GM21447 (cell line): ENCODE measurements at regions not wholly inside any gene's neighbourhood (a gene's known extent, or its start where the extent isn't known, plus 50 kb on each side); places are given as distances from the start of the nearest gene placed in this dataset.

Experiments
- ATAC-seq: cut with Tn5 transposase; IDR thresholded peaks from one replicate; pipeline ENCODE4 v1.9.1; 2021; ENCODE audit not compliant: unreplicated experiment

DNA sequence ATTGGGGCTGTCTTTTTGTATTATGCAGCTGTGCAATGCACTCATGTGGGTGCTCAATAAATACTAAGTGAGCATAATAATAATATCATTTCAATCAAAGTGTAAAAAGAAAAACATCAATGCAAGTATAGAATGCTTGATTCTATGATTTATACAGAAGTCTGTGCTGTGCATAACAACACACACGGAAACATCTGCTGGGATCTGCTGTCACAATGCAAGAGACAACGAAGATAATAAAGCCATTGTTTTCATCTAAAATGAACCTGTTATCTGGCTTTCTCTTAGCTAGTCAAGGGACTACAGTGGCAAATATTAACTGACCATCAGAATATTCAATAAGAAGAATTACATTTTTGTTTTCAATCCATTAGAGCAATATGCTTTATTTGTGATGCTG is 1156.9 kb upstream of the MAP3K7 start:
- no peak for ATAC-seq

DNA sequence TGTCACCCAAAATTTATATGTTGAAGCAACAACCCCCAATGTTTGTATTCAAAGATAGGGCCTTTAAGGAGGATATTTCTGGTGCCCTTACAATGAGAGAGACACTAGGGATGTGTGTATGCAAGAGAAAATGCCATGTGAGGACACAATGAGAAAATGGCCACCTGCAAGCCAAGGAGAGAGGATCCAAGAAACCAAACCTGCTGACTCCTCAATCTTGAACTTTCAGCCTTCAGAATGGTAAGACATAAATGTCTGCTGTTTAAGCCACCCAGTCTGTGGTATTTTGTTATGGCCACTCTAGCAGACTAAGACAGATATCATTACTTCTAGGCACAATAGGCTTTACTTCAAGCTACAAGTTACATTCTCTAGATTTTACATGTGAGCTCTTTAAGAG is 1145.1 kb upstream of the MAP3K7 start:
- ATAC-seq = no peak

DNA sequence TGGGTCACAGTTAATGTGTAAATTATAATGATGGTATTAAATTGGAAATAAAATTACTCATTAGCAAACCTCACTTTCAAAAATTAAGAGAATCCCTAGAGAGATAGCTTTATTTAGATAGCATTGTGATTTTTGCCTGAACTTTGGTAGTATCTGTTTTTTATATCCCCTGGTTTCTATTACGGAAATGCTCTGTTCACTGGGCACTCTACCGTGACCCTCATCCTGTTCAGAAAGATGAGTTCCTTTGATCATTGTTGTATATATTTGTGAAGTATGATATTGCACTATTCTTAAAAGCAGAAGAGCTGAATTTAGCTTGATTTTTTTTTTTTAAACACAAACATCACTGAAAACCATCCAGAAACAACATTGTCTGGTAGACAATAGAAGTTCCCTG is 1143.8 kb upstream of the MAP3K7 start:
- ATAC-seq = no peak

DNA sequence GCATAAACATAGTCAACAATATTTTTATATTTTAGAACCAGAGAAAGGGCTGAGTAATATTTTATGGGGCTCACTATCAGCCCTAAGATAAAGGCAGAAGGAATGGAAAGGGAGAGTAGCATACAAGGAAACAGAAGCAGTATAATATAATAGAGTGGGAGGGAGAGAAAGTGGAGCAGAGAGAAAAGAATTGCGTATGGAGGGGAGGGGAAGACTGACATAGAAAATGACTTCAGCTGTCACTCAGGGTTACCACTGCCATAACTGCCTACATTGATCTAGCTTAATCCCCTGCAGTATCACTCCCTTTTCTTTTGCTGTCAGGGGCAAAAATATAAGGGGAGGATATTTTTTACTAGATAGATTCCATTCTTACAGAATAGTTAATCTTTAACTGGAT is 1133.5 kb upstream of the MAP3K7 start:
- no peak for ATAC-seq

DNA sequence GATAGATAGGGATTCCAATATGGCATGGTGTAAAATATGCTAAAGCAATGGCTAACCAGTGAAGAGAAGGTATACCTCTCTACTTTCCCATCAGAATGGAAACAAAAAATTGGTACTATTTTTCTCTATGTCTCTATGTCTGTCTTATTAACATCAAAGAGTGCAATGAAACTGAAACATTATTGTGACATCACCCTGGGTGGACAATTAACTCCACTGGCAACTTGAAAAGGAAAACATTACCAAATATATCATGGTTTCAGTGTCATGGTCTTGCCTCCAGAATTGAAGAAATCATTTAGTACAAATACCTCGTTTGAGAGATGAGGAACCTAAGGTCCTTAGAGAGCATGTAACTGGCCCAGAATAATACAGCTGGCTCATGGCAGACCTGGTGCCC is 1132.5 kb upstream of the MAP3K7 start:
- ATAC-seq = no peak

DNA sequence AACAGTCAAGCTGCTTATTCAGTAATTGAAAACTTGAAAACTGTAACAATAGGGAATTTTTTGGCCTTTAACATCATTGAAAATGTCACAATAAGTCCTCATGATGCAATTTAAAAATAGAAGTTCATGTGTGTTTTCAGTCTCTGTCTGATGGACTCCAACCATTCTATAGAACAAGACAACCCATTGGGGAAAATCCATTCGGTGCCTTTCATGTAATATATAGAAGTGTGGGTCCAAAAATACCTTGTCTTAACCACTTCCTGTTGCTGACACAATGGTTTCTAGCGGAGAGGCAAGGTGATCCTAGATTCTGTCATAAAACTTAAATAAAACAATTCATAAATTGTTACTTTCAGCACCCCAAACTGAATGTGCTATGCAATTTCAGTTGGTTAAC is 1131.3 kb upstream of the MAP3K7 start:
- no peak for ATAC-seq

DNA sequence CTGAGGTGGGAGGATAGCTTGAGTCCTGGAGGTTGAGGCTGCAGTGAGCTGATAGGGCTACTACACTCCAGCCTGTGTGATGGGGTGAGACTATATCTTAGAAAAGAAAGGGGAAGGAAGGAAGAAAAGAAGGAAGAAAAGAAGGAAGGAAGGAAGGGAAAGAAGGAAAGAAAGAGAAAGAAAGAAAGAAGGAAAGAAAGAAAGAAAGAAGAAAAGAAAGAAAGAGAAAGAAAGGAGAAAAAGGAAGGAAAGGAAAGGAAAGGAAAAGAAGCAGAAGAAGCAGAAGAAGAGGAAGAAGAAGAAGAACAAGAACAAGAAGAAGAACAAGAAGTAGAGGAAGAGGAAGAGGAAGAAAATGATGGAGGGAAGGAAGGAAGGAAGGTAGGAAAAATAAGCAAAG is 1130.2 kb upstream of the MAP3K7 start:
- ATAC-seq = no peak

DNA sequence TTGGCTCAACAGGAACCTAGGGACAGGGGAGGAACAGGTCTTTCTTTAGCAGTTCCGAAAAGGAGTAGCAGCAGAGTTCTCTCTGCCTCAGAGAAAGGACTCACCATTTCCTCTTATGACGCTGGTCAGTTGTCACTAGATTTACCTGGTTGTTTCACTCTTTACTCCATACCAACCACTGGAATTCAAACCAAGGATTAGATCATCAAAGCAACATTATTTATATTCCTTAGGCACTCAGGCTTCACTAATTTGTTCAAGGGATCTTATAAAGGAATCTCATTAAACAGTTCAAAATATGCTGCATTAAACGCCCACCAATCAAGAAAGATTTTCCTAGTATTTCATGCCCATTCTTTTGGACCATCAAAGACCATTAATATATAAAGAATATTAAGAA is 1129.5 kb upstream of the MAP3K7 start:
- no peak for ATAC-seq

DNA sequence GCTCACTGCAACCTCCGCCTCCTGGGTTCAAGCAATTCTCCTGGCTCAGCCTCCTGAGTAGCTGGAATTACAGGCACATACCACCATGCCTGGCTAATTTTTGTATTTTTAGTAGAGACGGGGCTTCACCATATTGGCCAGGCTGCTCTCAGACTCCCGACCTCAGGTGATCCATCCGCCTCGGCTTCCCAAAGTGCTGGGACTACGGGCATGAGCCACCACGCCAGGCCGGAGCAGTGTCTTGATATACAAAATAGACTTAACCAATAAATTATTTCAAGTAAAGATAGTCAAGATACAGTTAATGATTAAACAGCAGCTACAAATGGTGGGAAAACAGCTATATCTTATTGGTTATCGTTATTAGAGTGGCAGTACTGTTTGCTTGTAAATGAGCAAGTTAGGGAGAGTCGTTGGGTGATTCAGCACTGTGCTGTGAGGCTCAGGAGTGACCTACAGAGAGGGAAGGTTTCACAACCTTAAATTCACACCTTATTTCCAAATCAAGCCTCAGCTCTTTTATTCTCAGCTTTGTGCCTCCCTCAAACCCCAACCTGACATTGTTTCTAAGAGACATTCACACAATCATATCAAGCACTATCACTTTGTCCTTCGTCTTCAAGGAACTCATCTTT is 1128.4 kb upstream of the MAP3K7 start:
- no peak for ATAC-seq

DNA sequence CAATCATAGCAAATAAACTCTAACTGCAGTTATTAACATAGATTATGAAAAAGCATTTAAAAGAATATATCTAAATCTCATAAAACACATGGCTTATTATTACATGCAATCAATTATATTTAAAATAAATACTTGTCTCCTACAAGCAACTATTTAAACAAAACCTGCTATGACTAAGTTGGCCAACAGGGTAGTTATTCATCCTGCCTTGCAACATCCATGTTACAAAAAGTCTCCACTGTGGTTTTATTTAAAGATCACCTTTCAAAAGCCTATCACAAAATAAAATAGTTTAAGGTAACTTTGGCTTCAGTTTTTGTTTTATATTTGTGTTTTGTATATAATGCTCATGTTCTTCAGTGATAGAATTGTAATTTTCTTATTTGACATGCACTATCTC is 1127.0 kb upstream of the MAP3K7 start:
- ATAC-seq = no peak

DNA sequence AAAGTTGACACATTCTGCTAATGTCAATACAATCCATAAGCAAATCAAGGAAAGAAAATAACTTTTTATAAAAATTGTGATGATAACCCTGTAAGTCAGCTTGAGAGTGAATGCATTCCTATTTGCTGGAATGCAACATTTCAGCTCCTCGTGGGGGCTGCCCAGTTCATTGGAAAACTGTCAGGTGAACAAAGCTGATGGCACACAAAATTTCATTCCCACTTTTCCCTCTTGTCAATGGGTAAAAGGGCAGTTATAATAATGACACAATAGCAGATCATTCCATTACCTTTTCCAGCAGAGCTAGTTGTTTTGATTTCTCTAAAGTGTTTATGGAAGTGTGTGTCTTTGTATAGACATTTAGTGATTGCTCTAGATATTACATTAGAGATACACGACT is 1124.6 kb upstream of the MAP3K7 start:
- no peak for ATAC-seq

DNA sequence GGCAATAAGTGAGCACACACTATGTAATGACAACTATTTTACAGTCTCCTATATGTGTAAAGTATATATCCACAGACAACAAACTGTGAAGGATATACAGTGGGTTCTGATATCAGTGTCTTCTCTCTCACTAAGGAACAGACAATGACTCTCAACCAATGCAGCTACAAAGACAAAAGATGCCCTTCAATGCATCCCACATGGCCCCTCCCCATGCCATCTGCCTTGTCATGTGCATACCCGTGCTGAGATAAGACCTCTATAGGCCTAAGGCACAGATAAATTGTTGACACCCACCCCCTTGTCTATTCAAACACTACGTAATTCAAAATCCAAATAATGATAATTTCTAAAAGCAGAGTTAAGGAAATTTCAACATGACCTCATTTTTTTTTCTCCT is 1123.5 kb upstream of the MAP3K7 start:
- ATAC-seq = no peak

DNA sequence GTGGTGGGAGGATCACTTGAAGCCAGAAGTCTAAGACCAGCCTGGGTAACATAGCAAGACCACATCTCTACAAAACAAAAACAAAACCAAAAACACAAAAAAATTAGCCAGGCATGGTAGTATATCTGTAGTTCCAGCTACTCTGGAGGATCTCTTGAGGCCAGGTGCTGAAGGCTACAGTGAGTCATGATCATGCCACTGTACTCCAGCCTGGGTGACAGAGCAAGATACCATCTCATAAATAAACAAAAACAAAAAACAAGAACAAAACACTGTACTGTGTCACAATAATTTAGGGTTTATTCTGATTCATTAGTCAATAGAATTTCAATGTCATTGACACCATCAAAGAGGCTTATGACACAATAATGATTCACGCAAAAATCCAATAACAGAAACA is 1121.7 kb upstream of the MAP3K7 start:
- ATAC-seq = no peak

DNA sequence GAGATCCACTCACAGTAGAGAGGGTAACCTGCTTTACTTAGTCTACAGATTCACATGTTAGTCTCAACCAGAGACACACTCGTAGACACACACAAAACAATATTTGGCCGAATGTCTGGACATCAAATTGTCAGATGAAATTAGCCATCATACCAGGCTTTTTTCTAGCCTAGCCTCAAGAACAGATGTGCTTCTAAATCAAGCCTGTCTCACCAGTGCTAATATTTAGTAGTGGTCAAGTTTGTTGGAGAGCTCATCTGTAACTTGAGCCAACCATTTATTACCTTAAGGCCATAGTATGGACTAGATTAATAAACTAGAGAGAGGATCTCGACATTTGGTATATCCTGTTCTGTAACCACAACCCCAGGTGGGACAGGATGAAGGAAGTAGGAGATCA is 1118.8 kb upstream of the MAP3K7 start:
- ATAC-seq = no peak

DNA sequence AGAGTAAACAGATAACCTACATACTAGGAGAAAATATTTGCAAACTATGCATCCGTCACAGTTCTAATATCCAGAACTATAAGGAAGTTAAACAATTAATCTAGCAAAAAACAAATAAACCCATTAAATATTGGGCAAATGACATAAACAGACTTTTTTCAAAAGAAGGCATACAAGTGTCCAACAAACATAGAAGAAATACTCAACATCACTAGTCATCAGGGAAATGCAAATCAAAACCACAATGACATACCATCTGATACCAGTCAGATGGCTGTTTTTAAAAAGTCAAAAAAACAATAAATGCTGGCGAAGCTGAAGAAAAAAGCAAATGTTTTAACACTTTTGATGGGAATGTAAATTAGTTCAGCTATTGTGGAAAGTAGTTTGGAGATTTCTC is 1117.7 kb upstream of the MAP3K7 start:
- no peak for ATAC-seq

DNA sequence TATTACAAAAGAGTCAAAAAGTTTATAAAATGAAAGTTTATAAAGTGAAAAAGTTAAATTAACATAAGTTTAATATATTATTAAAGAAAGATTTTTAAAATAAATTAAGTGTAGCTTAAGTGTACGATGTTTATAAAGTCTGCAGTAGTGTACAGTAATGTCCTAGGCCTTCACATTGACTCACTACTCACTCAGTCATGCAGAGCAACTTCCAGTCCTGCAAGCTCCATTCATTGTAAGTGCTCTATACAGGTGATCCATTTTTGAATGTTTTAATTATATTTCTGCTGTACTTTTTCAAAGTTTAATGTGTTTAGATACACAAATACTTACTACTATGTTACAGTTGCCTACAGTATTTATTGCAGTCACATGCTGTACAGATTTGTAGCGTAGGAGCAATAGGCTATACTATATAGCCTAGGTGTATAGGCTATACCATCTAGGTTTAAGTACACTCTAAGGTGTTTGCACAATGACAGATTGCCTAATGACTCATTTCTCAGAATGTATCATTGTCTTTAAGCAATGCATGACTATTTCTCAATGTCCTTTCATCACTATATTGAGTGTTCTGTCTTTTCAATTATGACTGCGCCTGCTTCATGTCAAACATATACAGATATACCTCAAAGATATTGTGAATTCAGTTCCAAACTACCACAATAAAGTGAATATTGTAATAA is 1110.3 kb upstream of the MAP3K7 start:
- no peak for ATAC-seq

DNA sequence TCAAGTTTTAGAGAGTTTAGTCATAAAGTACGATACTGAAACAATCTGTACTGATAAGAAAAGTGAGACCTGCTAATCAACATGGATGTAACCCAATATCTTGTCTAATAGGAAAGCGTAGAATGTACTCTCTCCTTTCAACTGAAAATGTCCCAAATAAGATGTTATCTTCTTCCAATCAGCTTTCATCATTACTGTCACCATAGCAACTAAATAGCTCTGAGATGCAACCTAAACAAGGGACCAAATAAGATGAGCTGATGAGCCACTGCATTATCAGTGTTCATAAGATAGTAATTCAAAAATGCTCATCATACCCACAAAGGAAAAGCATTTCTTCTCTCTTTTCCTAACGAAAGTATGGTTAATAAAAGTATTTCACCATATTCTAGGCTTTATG is 1108.3 kb upstream of the MAP3K7 start:
- ATAC-seq = no peak

DNA sequence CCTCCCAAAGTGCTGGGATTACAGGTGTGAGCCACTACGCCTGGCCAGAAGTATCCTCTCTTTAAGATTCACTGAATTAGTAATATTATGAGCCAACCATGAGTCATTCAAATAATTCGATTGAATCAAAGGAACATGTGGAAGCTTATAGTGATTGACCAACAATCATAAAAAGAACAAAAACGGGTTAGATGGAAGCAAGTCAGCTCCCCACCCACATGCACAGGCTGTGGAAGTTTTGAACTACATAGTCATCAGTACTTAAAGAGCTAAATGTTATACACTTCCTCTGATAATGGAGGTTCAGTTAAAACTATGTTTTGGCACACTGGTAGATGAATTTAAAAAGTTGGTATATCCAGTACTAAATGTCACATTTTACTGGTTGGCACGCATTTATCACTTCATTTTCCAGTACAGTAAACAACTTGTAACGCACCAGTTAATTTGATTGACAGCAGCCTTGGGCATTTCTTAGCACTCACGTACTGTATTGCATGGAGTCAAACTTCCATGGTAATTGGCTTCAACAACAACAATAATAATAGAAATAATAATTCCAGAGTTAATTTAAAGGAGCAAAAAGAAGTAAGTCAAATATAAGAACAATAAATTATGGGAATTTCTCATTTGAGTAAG is 1107.3 kb upstream of the MAP3K7 start:
- ATAC-seq = no peak

DNA sequence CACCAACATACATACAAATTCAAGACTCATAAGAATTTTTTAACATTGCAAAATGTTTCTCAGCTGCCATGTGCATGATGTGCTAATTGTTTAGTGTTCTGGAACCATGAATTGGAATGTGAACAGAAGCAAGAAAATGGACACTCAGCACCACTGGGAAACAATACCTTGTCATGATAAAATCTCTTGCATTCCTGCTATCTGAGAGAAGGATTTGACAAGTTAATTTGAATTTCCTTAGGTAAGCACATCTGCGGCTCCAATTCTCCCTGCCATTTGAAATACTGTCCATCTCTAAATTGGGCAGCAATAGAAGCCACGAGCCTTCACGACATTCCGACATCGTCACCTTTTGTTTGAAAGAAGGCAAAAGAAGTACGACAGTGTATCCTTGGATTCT is 1104.6 kb upstream of the MAP3K7 start:
- no peak for ATAC-seq

DNA sequence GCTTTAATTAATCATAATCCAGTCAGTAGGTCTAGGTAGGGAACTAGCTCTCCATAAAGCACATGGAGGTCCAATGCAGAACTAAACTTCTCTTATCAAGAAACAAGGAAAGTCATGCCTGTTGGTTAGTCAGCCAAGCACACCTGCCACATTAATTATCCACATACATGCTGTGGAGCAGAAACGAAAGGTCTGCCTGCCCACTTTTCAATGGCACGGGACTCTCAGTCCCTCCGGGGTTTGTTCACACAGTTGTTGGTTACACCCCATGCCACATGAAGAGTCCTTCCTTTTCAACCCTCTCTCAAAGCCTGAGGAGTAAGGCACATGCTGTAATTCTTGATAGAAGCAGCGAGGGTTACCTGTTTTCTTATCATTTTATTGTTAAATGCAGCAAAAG is 1096.4 kb upstream of the MAP3K7 start:
- no peak for ATAC-seq

DNA sequence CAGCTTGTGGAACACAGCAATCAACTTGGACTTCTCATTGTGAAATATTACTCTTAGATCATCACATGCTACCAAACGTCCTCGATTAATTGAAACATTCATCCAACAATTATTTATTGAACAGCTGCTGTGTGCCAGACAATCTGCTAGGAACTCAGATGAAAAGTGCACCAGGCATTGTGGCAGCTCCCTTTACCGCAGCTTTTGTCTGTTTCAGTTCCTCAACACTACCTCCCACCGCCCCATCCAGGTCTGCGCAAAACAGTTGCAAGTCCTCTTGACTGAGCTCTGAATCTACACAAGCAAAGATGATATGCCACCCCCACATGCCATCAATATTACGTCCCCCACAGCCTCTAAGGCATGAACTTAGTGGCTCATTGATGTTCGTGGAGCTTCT is 1094.4 kb upstream of the MAP3K7 start:
- ATAC-seq = no peak

DNA sequence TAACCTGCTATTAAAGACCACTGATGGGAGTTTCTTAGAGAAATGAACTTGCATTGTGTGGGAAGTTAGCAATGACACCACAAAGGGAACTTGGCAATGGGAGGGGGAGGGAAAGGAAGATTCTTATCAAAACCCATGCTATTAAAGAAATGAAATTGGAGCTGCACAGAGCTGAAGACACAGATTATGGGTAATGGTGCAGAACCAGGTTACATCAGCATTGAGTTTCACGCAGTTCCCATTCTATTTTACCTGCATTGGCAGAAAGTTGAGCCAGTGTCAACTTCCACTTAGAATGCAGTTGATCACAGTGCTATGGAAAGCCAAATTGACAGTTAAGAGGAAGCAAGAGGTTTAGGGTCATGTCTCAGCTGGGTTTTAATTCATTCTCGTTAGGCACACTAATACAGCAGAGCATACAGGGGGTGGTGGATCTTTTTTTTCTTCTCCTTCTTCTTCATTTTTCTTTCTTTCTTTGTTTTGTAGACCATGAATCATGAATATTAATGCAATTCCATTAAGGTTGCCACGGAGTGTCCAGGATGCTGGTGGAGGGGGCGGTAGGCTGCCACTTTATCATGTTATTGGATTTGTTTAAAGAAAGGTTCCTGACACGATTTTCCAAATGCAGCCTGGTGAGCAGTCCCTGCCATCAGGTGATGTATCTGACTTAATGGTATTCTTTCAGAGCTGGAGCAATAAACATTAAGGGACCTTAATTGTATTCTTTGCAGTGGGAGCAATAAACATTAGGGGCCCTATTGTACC is 1092.0 kb upstream of the MAP3K7 start:
- no peak for ATAC-seq
